H1 (cell line): ENCODE measurements at regions not wholly inside any gene's neighbourhood (a gene's known extent, or its start where the extent isn't known, plus 50 kb on each side); places are given as distances from the start of the nearest gene placed in this dataset.

ENCODE experiments used
- RBBP5 ChIP-seq: IDR thresholded peaks from 2 replicates; pipeline ENCODE4 v1.7.1; 2012; ENCODE audit warnings: low read depth, mild to moderate bottlenecking, inconsistent platforms, low read length, moderate library complexity, borderline replicate concordance
- SP1 ChIP-seq: IDR thresholded peaks from 2 replicates; pipeline ENCODE4 v1.6.1; 2011; ENCODE audit warnings: low read depth, low read length

DNA sequence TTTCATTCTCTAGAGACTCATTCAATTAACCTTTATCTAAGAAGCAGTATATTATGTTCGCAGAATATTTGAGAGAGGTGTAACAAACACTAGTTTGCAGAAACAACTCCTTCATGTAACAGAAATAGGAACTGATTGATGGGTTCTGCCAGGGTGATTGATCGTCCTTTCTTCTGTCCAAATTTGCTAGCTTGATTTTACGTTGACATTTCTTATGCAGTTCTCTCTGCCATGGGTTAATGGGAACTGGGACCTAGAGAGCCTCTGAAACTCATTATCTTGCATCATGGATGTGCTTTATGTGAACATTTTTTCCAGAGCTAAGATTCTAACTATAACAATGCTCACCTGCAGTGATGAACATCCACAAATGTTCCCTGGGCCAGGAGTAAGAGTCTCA, 107.0 kb downstream of the SLC24A2 start (continued):
- TF ChIP-seq SP1, result no peak
- no peak for TF ChIP-seq RBBP5
